ENCODE measurements at regions not wholly inside any gene's neighbourhood (a gene's known extent, or its start where the extent isn't known, plus 50 kb on each side); places are given as distances from the start of the nearest gene placed in this dataset.

- TF ChIP-seq ESRRA (CRISPR knock-in tag; IDR thresholded peaks at IDR 0.05; ENCODE audit: borderline replicate concordance) (no peak), ZNF121 (CRISPR knock-in tag; IDR thresholded peaks at IDR 0.05) (no peak), NR2C2 (CRISPR knock-in tag; IDR thresholded peaks at IDR 0.05) (no peak), CREB1 (CRISPR knock-in tag; IDR thresholded peaks at IDR 0.05) (no peak), USF1 (CRISPR knock-in tag; IDR thresholded peaks at IDR 0.05) (no peak), ATF2 (CRISPR knock-in tag; IDR thresholded peaks at IDR 0.05; ENCODE audit: borderline replicate concordance, low read depth) (no peak), NFE2L1 (CRISPR knock-in tag; IDR thresholded peaks at IDR 0.05) (no peak), NR1H2 (CRISPR knock-in tag; IDR thresholded peaks at IDR 0.05) (no peak), SP1 (CRISPR knock-in tag; conservative IDR thresholded peaks at IDR 0.05) (no peak)
Measured at GRCh38 chr18:22626771-22627170, 209.1 kb upstream of the CTAGE1 start.

Data from WTC11 (cell line).